PC-9 (cell line): ENCODE measurements at regions not wholly inside any gene's neighbourhood (a gene's known extent, or its start where the extent isn't known, plus 50 kb on each side); places are given as distances from the start of the nearest gene placed in this dataset.

Experiments used
- BruUV-seq: library from RNA; stranded (reverse); fragments of 400-500 nt; replicated peaks from 2 replicates; lab custom pipeline; 2021; lab: Mats Ljungman, UMichigan
- CTCF ChIA-PET: fragments of 300-600 bp; sonication (Branson Sonifier 250); formaldehyde crosslinking; loops from one replicate; lab custom pipeline; 2022; ENCODE audit warnings: antibody characterized with exemption; lab: Charles Lee
- POLR2A ChIA-PET: fragments of 300-600 bp; sonication (Branson Sonifier 250); formaldehyde crosslinking; loops from one replicate; lab custom pipeline; 2022; ENCODE audit warnings: antibody characterized with exemption; ENCODE audit not compliant: unreplicated experiment; lab: Charles Lee
- DNase-seq, 2 experiments: peaks; one replicate each; pipeline versions ENCODE4 v3.0.0 to v3.0.0-alpha.2; 2015 to 2022; ENCODE audit warnings: mixed read lengths in 1 of 2
- H2AFZ ChIP-seq: fragments of 200-600 bp; sonication (generic); 2 replicates; pipeline ENCODE4 v1.8.1; 2017; ENCODE audit warnings: antibody characterized with exemption
- H3F3A ChIP-seq: fragments of 200-600 bp; sonication (generic); 2 replicates; pipeline ENCODE4 v1.8.1; 2017; ENCODE audit warnings: antibody characterized with exemption, mild to moderate bottlenecking, low read depth; ENCODE audit not compliant: insufficient read depth
- H3K27ac ChIP-seq: fragments of 200-600 bp; sonication (generic); 2 replicates; pipeline ENCODE4 v1.6.1; 2016; ENCODE audit warnings: mixed run types
- H3K27me3 ChIP-seq: fragments of 200-600 bp; sonication (generic); 2 replicates; pipeline ENCODE4 v1.6.1; 2016; ENCODE audit warnings: low read depth, mixed run types; ENCODE audit not compliant: insufficient read depth
- H3K36me3 ChIP-seq: fragments of 200-600 bp; sonication (generic); 2 replicates; pipeline ENCODE4 v1.6.1; 2016; ENCODE audit warnings: low read depth, mixed run types
- H3K4me1 ChIP-seq: fragments of 200-600 bp; sonication (generic); replicated peaks from 2 replicates; pipeline ENCODE4 v1.6.1; 2016; ENCODE audit warnings: mixed run types; ENCODE audit not compliant: insufficient read depth
- H3K4me2 ChIP-seq: fragments of 200-600 bp; sonication (generic); 2 replicates; pipeline ENCODE4 v1.6.1; 2017; ENCODE audit warnings: mixed run types
- H3K4me3 ChIP-seq: fragments of 200-600 bp; sonication (generic); 2 replicates; pipeline ENCODE4 v1.6.1; 2016; ENCODE audit warnings: mixed run types
- H3K79me2 ChIP-seq: fragments of 200-600 bp; sonication (generic); 2 replicates; pipeline ENCODE4 v1.6.1; 2017; ENCODE audit warnings: low read depth, mixed run types
- H3K9me2 ChIP-seq: fragments of 200-600 bp; sonication (generic); 2 replicates; pipeline ENCODE4 v1.8.1; 2017; ENCODE audit warnings: mild to moderate bottlenecking; ENCODE audit not compliant: insufficient read depth
- H3K9me3 ChIP-seq: fragments of 200-600 bp; sonication (generic); 2 replicates; pipeline ENCODE4 v1.8.1; 2016; ENCODE audit warnings: low read depth; ENCODE audit not compliant: insufficient read depth
- H4K20me1 ChIP-seq: fragments of 200-600 bp; sonication (generic); 2 replicates; pipeline ENCODE4 v1.8.1; 2017; ENCODE audit not compliant: insufficient read depth
- EZH2 ChIP-seq: fragments of 200-600 bp; sonication (generic); IDR thresholded peaks from 2 replicates; pipeline ENCODE4 v1.8.0; 2017; ENCODE audit warnings: antibody characterized with exemption, low read depth
- intact Hi-C: fragments of 100-400 bp; cut with micrococcal nuclease; formaldehyde crosslinking; loops from one replicate; pipeline ENCODE4 v1.10.0; 2022; ENCODE audit not compliant: unreplicated experiment
- TF ChIP-seq, protein P1 (sequence below): fragments of 200-600 bp; sonication (generic); conservative IDR thresholded peaks from 2 replicates; pipeline ENCODE4 v1.6.1; 2017; ENCODE audit warnings: mixed run types, antibody characterized with exemption, mild to moderate bottlenecking, moderate library complexity

DNA sequence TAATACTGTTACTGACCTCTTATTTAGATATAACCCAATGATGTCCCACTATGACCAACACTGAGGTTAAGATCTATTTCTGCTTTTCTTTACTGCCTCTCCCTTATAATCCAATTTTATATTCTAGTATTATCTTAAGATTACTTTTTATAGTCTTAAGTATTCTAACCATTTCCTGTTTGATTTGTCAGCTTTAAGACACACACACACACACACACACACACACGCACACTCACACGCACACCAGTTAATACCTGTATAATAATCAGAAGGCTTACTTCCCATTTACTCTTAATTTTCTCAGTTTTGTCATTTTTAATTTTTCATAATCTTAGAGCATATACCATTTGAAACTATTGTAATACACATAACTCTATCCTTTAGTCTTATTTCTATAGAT lies 226.0 kb upstream of the C11orf87 start:
- no TSS peak for BruUV-seq
- Histone ChIP-seq H3K4me1 (peaks cover 8% of the 10 kb centered on the region), H3K27ac (no peak overlapping the region), H3K36me3 (no peaks in the 10 kb centered on the region), H3K4me3 (no peak overlapping the region), H3F3A (no peaks in the 10 kb centered on the region; the same call in 1 of the 2 replicates), H4K20me1 (no peaks in the 10 kb centered on the region), H3K4me2 (no peak overlapping the region), H3K27me3 (no peaks in the 10 kb centered on the region), H3K9me3 (peaks cover 14% of the 10 kb centered on the region), H2AFZ (no peak overlapping the region), H3K9me2 (peaks cover 7% of the 10 kb centered on the region; the same call in 1 of the 2 replicates), H3K79me2 (no peaks in the 10 kb centered on the region)
- intact Hi-C loops = no loop called here
- DNase-seq = no peak
- no peak for TF ChIP-seq EZH2
- TF ChIP-seq, protein P1, sequence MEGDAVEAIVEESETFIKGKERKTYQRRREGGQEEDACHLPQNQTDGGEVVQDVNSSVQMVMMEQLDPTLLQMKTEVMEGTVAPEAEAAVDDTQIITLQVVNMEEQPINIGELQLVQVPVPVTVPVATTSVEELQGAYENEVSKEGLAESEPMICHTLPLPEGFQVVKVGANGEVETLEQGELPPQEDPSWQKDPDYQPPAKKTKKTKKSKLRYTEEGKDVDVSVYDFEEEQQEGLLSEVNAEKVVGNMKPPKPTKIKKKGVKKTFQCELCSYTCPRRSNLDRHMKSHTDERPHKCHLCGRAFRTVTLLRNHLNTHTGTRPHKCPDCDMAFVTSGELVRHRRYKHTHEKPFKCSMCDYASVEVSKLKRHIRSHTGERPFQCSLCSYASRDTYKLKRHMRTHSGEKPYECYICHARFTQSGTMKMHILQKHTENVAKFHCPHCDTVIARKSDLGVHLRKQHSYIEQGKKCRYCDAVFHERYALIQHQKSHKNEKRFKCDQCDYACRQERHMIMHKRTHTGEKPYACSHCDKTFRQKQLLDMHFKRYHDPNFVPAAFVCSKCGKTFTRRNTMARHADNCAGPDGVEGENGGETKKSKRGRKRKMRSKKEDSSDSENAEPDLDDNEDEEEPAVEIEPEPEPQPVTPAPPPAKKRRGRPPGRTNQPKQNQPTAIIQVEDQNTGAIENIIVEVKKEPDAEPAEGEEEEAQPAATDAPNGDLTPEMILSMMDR = no peak
- CTCF ChIA-PET = no interaction called here
- POLR2A ChIA-PET = no interaction called here

DNA sequence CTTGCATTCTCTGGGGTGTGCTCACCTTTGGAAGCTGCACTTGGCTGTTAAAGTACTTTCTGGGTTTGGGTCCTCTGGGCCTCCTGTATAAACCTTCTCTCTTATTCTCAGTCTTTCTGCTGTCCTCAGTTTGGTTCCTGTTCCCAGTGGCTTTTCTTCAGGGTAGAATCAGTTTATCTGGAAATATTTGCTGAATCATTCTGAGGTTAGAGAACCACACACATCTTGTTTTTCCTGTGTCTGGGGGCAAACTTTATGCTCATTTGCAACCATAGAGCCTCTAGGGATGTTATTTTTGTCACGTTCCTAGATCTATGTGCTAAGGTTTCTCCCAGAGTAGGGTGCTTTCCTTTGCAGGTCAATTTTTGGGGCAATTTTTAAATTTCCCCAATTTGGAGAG lies 224.3 kb upstream of the C11orf87 start:
- CTCF ChIA-PET = no interaction called here
- intact Hi-C loops = no loop called here
- H3K36me3 ChIP-seq = no peaks in the 10 kb centered on the region

DNA sequence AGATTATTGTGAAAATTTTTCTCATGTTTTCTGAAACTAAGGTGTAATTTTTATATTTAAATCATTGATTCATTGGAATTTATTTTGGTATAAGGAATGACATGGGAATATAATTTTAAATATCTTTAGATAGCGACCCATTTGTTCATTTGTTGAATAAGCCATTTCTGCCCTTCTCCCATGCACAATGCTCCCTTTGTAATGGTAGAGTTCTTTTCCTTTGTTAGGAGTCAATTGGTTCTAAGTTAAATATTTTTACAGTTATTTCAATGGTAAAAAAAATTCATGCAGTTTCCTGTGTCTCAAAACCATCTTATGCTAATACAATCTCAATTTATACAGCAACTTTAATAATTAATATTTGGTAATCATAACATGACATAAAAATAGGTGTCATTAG lies 218.8 kb upstream of the C11orf87 start:
- H3F3A ChIP-seq = no peaks in the 10 kb centered on the region
- TF ChIP-seq EZH2 = no peak
- TF ChIP-seq, protein P1 = no peak
- H4K20me1 ChIP-seq = no peaks in the 10 kb centered on the region
- no peaks in the 10 kb centered on the region; the same call in 1 of the 2 replicates for H3K9me2 ChIP-seq
- H2AFZ ChIP-seq = no peak overlapping the region
- intact Hi-C loops = no loop called here
- no peaks in the 10 kb centered on the region for H3K36me3 ChIP-seq
- H3K27ac ChIP-seq = no peak overlapping the region
- H3K27me3 ChIP-seq = no peaks in the 10 kb centered on the region
- H3K4me2 ChIP-seq = no peak overlapping the region
- POLR2A ChIA-PET = no interaction called here
- no peaks in the 10 kb centered on the region for H3K4me1 ChIP-seq
- no peaks in the 10 kb centered on the region; the same call in 1 of the 2 replicates for H3K9me3 ChIP-seq
- no peak for DNase-seq
- H3K79me2 ChIP-seq = no peaks in the 10 kb centered on the region
- no peak overlapping the region for H3K4me3 ChIP-seq
- CTCF ChIA-PET = no interaction called here
- no TSS peak for BruUV-seq

More for the DNA sequence above, 224.3 kb upstream of the C11orf87 start:
- peaks cover 7% of the 10 kb centered on the region; the same call in 1 of the 2 replicates for H3K9me2 ChIP-seq
- no TSS peak for BruUV-seq
- H3K27ac ChIP-seq = peak overlapping the region; percentile 11
- H3K4me3 ChIP-seq = no peak overlapping the region
- peak overlapping the region; percentile 76 for H2AFZ ChIP-seq
- no peaks in the 10 kb centered on the region for H4K20me1 ChIP-seq
- no peak for DNase-seq
- POLR2A ChIA-PET = no interaction called here
- H3K4me1 ChIP-seq = peaks cover 8% of the 10 kb centered on the region
- H3F3A ChIP-seq = no peaks in the 10 kb centered on the region; the same call in 1 of the 2 replicates
- H3K79me2 ChIP-seq = no peaks in the 10 kb centered on the region
- TF ChIP-seq, protein P1 = no peak
- no peak for TF ChIP-seq EZH2
- H3K27me3 ChIP-seq = no peaks in the 10 kb centered on the region
- peaks cover 5% of the 10 kb centered on the region; the same call in 1 of the 2 replicates for H3K9me3 ChIP-seq
- peak overlapping the region; percentile 0; the same call in 1 of the 2 replicates for H3K4me2 ChIP-seq
